RWPE2 (cell line): ENCODE measurements at regions not wholly inside any gene's neighbourhood (a gene's known extent, or its start where the extent isn't known, plus 50 kb on each side); places are given as distances from the start of the nearest gene placed in this dataset.
"Not testable (repeated sequence)": the region's sequence is repeated elsewhere in the genome, so short reads cannot be mapped to it uniquely, and the experiment has no call there.

Experiments
- ATAC-seq: fragments of 200-7000 bp; cut with Tn5 transposase; 3 replicates; pipeline ENCODE4 v1.9.1; 2021; ENCODE audit warnings: low read depth
- DNase-seq: peaks from one replicate; pipeline ENCODE4 v3.0.0-alpha.2; 2020; ENCODE audit warnings: low spot score
- H3K27ac ChIP-seq: fragments of 450-650 bp; 2 replicates; pipeline ENCODE4 v1.5.1; 2017; ENCODE audit warnings: mild to moderate bottlenecking; ENCODE audit not compliant: poor library complexity, severe bottlenecking
- H3K27me3 ChIP-seq: fragments of 250-450 bp; sonication (Bioruptor Pico); 2 replicates; pipeline ENCODE4 v1.5.1; 2021; ENCODE audit warnings: mild to moderate bottlenecking, moderate library complexity; ENCODE audit not compliant: insufficient read depth, poor library complexity, severe bottlenecking
- H3K36me3 ChIP-seq: fragments of 250-450 bp; sonication (Bioruptor Pico); 2 replicates; pipeline ENCODE4 v1.5.1; 2020; ENCODE audit warnings: low read depth, mild to moderate bottlenecking, moderate library complexity
- H3K4me1 ChIP-seq: fragments of 250-450 bp; sonication (Bioruptor Pico); 2 replicates; pipeline ENCODE4 v1.5.1; 2021; ENCODE audit warnings: mild to moderate bottlenecking, moderate library complexity; ENCODE audit not compliant: insufficient read depth, poor library complexity, severe bottlenecking
- H3K4me3 ChIP-seq: fragments of 250-450 bp; sonication (Bioruptor Pico); 2 replicates; pipeline ENCODE4 v1.5.1; 2021; ENCODE audit warnings: mild to moderate bottlenecking, moderate library complexity; ENCODE audit not compliant: severe bottlenecking
- H3K9me3 ChIP-seq: fragments of 250-450 bp; sonication (Bioruptor Pico); 2 replicates; pipeline ENCODE4 v1.5.1; 2021; ENCODE audit warnings: mild to moderate bottlenecking, moderate library complexity; ENCODE audit not compliant: severe bottlenecking
- TF ChIP-seq, protein P1 (sequence below): fragments of 450-650 bp; IDR thresholded peaks from one replicate; pipeline ENCODE4 v1.5.1; 2017; ENCODE audit warnings: mild to moderate bottlenecking, moderate library complexity; ENCODE audit not compliant: poor library complexity, severe bottlenecking

DNA sequence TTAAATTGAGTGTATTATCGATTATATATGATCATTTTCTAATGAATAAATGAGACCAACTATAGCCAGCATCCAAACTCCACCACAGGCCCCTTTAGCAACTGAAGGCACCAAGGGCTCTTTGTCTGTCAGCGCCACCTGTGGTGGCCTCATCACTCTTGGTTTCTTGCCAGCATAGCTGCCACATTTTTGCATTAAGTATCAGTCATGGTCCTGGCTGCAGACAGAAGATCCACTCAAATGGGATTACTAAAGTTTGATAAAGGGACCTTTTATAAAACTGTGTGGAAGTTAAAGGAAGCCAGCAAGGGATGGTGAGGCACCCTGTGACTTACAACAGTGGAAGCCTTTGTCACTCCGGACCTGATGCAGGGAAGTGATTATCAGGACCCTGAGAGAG is 162.9 kb downstream of the C6orf118 start:
- Histone ChIP-seq H3K4me3 (no peak overlapping the region), H3K4me1 (no peaks in the 10 kb centered on the region), H3K36me3 (no peaks in the 10 kb centered on the region), H3K9me3 (no peaks in the 10 kb centered on the region), H3K27ac (no peak overlapping the region), H3K27me3 (no peaks in the 10 kb centered on the region)
- no peak for DNase-seq
- TF ChIP-seq, protein P1, sequence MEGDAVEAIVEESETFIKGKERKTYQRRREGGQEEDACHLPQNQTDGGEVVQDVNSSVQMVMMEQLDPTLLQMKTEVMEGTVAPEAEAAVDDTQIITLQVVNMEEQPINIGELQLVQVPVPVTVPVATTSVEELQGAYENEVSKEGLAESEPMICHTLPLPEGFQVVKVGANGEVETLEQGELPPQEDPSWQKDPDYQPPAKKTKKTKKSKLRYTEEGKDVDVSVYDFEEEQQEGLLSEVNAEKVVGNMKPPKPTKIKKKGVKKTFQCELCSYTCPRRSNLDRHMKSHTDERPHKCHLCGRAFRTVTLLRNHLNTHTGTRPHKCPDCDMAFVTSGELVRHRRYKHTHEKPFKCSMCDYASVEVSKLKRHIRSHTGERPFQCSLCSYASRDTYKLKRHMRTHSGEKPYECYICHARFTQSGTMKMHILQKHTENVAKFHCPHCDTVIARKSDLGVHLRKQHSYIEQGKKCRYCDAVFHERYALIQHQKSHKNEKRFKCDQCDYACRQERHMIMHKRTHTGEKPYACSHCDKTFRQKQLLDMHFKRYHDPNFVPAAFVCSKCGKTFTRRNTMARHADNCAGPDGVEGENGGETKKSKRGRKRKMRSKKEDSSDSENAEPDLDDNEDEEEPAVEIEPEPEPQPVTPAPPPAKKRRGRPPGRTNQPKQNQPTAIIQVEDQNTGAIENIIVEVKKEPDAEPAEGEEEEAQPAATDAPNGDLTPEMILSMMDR: no peak
- ATAC-seq: no peak

DNA sequence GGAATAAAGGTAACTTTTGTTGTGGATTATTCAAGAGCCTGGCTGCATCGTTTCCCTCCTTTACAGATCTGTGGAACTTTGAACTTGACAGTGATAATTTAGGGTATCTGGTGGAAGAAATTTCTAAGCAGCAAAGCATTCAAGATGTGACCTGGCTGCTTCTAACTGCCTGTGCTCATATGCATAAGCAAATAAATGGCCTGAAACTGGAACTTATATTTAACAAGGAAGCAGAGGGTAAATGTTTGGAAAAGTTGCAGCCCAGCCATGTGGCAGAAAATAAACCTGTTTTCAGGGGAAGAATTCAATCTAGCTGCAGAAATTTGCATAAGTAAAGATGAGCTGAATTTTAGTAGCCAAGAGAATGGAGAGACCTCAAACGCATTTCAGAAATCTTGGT is 173.5 kb downstream of the C6orf118 start:
- H3K27ac ChIP-seq: no peak overlapping the region
- TF ChIP-seq, protein P1: no peak
- no peak for ATAC-seq

DNA sequence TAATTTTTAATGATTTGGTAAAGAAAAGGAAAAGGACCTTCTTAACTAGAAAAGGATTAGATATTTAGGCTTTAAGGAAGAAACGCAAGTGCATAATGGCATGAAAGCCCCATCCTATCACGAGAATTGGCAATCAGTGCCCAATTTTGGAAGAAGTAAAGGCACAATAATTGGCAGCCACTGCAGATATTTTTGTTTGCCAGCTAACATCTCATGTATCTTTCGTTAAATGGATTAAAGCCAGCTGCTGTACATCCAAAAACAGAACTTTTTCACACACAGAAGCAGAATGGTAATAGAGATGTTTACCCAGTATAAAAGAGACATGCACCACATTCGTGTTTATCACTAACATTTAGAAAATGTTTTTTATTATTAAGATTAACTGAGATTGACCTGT is 180.3 kb downstream of the C6orf118 start:
- Histone ChIP-seq H3K27ac (no peak overlapping the region), H3K4me1 (no peaks in the 10 kb centered on the region), H3K36me3 (no peaks in the 10 kb centered on the region), H3K4me3 (no peak overlapping the region), H3K27me3 (no peaks in the 10 kb centered on the region), H3K9me3 (no peaks in the 10 kb centered on the region)
- TF ChIP-seq, protein P1: no peak
- ATAC-seq: no peak
- DNase-seq: no peak

More for the DNA sequence above, 173.5 kb downstream of the C6orf118 start:
- H3K4me3 ChIP-seq: no peak overlapping the region
- H3K36me3 ChIP-seq: no peaks in the 10 kb centered on the region
- H3K4me1 ChIP-seq: no peaks in the 10 kb centered on the region
- DNase-seq: no peak
- no peaks in the 10 kb centered on the region for H3K27me3 ChIP-seq
- no peaks in the 10 kb centered on the region for H3K9me3 ChIP-seq

DNA sequence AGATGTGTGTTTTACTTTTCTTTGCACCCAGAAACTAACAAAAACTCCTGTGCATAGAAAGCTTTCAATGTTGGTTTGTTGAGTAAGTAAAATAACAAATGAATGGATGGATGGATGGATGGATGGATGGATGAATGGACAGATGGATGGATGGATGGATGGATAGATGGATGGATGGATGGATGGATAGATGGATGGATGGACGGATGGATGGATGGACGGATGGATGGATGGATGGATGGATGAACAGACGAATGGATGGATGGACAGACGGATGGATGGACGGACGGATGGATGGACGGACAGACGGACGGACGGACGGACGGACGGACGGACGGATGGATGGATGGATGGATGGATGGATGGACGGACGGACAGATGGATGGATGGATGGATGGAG is 181.7 kb downstream of the C6orf118 start:
- DNase-seq, H3K4me1 ChIP-seq, H3K27ac ChIP-seq, ATAC-seq, H3K36me3 ChIP-seq, H3K9me3 ChIP-seq, H3K27me3 ChIP-seq, H3K4me3 ChIP-seq: not testable (repeated sequence)

DNA sequence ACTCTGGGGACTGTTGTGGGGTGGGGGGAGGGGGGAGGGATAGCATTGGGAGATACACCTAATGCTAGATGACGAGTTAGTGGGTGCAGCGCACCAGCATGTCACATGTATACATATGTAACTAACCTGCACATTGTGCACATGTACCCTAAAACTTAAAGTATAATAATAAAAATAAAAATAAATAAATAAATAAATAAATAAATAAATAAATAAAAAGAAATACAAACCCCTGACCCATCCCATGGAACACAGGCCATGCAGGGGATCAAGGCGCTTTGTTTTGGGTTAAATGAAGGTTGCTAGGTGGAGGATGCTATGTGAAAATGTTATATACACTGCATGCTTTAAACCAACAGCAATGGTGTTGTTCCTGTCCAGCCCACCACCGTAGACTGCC is 184.7 kb downstream of the C6orf118 start:
- ATAC-seq, H3K4me1 ChIP-seq, H3K27me3 ChIP-seq, H3K4me3 ChIP-seq, H3K27ac ChIP-seq, H3K36me3 ChIP-seq, H3K9me3 ChIP-seq, DNase-seq: not testable (repeated sequence)

DNA sequence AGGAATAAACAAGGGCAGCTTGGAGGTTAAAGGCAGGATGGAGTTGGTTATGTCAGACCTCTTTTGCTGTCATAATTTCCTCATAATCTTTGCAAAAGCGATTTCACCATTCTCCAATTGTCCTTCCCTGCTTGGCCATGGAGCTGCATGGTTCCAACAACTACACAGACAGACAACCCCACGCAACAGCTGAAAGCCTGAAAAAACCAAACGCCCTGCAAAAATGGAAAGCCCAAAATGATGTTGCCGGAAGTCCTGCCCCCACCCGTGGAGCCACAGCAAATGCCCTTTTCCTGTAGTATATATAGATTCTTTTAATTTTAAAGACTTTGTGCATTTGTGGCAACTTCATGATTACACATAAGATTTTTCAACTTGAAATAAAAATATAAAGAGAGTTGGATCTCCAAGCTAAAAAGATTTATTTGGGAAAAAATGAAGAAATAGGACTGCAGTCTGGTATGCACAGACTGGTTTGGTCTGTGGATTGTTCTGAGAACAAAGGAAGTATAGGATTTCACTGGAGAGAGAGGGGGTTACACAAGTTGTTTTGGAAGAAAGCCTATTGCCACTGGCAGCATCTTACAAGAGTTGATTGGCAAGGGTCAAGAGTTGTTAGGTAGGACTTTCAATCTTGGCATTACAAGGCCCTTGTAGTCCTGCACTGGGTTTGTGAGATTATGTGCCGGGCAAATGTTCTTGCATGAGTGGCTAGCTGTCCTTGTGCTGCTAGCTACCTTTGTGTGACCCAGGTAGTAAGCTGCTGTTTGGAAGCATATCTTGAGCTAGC is 190.0 kb downstream of the C6orf118 start:
- no peaks in the 10 kb centered on the region for H3K9me3 ChIP-seq

More for the DNA sequence above, 190.0 kb downstream of the C6orf118 start:
- peak overlapping the region; percentile 58 for H3K27ac ChIP-seq
- no peaks in the 10 kb centered on the region for H3K27me3 ChIP-seq
- H3K4me1 ChIP-seq: peaks cover 11% of the 10 kb centered on the region
- no peaks in the 10 kb centered on the region for H3K36me3 ChIP-seq
- ATAC-seq (peak; percentile 88), DNase-seq (no peak)
- TF ChIP-seq, protein P1: no peak
- no peak overlapping the region for H3K4me3 ChIP-seq
